ENCODE measurements at regions not wholly inside any gene's neighbourhood (a gene's known extent, or its start where the extent isn't known, plus 50 kb on each side); places are given as distances from the start of the nearest gene placed in this dataset.
A peak's percentile ranks its signal among the peaks of the same experiment; 100 is the strongest.

DNA sequence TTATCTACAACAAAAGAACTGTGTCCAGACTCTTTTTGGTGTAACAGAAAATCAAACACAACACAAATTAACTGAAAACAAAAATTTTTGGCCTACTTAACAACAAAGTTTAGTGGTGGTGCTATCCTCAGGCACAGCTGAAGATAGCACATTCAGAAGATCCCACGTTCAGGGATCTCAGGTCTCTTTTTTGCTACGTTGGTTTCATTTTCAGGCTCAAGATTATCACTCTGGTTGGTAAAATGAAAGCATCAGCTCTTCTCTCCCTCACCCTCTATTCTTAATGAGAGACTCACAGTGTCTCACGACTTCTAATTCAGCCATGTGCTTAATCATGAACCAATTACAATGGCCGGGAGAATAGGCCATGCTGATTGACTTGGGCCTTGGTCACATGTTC is 146.9 kb upstream of the PTPRG start:
- Histone ChIP-seq H3K27ac (no peak overlapping the region), H3K27me3 (no peaks in the 10 kb centered on the region), H3K36me3 (no peaks in the 10 kb centered on the region), H3K9me3 (no peaks in the 10 kb centered on the region), H3K4me1 (no peaks in the 10 kb centered on the region), H3K4me3 (no peak overlapping the region)
- no peak for ATAC-seq (ENCODE audit: low FRiP score in 2 of 2)
- DNase-seq = no peak
- 89% methylated on average over 4 of the region's 4 CpGs for WGBS, 2 donors
- TF ChIP-seq POLR2A (IDR thresholded peaks at IDR 0.05) = no peak
- no peak for TF ChIP-seq EP300 (IDR thresholded peaks at IDR 0.05)
- TF ChIP-seq POLR2AphosphoS5 (IDR thresholded peaks at IDR 0.05) = no peak
- TF ChIP-seq, protein P1, sequence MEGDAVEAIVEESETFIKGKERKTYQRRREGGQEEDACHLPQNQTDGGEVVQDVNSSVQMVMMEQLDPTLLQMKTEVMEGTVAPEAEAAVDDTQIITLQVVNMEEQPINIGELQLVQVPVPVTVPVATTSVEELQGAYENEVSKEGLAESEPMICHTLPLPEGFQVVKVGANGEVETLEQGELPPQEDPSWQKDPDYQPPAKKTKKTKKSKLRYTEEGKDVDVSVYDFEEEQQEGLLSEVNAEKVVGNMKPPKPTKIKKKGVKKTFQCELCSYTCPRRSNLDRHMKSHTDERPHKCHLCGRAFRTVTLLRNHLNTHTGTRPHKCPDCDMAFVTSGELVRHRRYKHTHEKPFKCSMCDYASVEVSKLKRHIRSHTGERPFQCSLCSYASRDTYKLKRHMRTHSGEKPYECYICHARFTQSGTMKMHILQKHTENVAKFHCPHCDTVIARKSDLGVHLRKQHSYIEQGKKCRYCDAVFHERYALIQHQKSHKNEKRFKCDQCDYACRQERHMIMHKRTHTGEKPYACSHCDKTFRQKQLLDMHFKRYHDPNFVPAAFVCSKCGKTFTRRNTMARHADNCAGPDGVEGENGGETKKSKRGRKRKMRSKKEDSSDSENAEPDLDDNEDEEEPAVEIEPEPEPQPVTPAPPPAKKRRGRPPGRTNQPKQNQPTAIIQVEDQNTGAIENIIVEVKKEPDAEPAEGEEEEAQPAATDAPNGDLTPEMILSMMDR (IDR thresholded peaks at IDR 0.05) = no peak

DNA sequence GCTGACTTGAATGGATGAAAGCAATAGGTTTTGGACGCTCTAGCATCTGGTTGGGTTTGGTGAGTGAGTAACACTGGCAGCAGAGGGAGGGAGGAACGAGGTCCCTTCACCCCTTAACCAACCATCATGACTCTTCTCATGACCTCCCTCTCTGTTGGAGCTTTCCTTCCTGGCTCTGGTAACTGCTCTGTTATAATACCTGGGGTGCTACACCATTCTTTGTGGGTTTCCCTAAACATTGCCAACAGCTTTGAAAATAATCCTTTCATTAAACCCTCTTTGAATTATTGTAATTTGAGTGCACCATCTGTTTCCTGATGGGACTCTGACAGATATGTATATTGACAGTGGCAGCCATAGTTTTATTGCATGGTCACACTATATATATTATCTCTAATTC is 146.2 kb upstream of the PTPRG start:
- WGBS, 2 donors = 52 to 82% methylated on average over 2 of the region's 2 CpGs
- Histone ChIP-seq H3K4me1 (no peaks in the 10 kb centered on the region), H3K27me3 (no peaks in the 10 kb centered on the region), H3K36me3 (no peaks in the 10 kb centered on the region), H3K9me3 (no peaks in the 10 kb centered on the region), H3K4me3 (no peak overlapping the region), H3K27ac (no peak overlapping the region)
- ATAC-seq (ENCODE audit: low FRiP score in 2 of 2) (no peak), DNase-seq (no peak)
- TF ChIP-seq POLR2AphosphoS5 (IDR thresholded peaks at IDR 0.05) (no peak), EP300 (IDR thresholded peaks at IDR 0.05) (no peak), POLR2A (IDR thresholded peaks at IDR 0.05) (no peak)
- TF ChIP-seq, protein P1 (IDR thresholded peaks at IDR 0.05) = no peak

DNA sequence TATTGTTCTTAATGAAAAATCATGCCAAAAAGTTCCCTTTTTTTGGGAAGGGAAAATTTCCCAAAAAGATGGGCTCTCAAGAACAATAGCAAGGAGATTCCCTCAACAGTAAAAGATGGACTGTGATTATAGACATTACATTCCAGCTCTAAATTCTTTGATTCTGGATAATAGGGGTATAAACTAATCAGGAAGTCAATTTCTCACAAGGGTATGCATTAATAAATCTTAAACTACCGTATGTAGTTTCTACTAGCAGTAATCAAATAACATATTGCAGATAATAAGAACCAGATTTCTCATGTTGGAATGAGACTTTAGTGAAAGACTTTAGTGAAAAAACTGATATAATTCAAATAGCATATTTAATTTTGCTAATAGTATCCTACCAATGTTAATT is 144.8 kb upstream of the PTPRG start:
- no peaks in the 10 kb centered on the region for H3K4me1 ChIP-seq
- H3K4me3 ChIP-seq = no peak overlapping the region
- 93 to 97% methylated on average over 1 of the region's 1 CpG for WGBS, 2 donors
- TF ChIP-seq, protein P1 (IDR thresholded peaks at IDR 0.05) = no peak
- TF ChIP-seq EP300 (IDR thresholded peaks at IDR 0.05) (no peak), POLR2AphosphoS5 (IDR thresholded peaks at IDR 0.05) (no peak), POLR2A (IDR thresholded peaks at IDR 0.05) (no peak)
- H3K27me3 ChIP-seq = no peaks in the 10 kb centered on the region
- no peak overlapping the region for H3K27ac ChIP-seq
- no peaks in the 10 kb centered on the region for H3K36me3 ChIP-seq
- no peaks in the 10 kb centered on the region for H3K9me3 ChIP-seq
- DNase-seq = no peak
- no peak for ATAC-seq (ENCODE audit: low FRiP score in 2 of 2)

DNA sequence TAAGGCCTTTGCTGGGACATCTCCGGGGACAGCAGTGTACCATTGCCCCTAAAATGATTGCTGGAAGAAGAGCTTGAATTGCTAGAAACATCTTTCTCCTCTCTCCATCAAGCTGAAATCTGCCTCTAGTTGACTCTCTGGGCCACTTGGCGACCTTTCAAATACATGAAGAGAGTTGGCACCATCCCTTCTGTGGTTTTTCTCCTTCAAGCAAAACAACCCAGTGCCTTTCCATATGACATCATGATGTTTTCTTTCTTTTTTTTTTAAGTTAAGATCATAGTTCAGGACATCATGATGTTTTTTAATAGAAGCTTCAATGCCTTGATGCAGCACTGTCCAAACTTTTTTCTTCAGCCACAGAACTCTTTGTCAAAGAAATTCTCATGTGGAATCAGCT is 144.0 kb upstream of the PTPRG start:
- TF ChIP-seq POLR2A (IDR thresholded peaks at IDR 0.05) = no peak
- TF ChIP-seq POLR2AphosphoS5 (IDR thresholded peaks at IDR 0.05) = no peak
- no peak for TF ChIP-seq EP300 (IDR thresholded peaks at IDR 0.05)
- TF ChIP-seq, protein P1 (IDR thresholded peaks at IDR 0.05) = no peak
- DNase-seq = no peak

DNA sequence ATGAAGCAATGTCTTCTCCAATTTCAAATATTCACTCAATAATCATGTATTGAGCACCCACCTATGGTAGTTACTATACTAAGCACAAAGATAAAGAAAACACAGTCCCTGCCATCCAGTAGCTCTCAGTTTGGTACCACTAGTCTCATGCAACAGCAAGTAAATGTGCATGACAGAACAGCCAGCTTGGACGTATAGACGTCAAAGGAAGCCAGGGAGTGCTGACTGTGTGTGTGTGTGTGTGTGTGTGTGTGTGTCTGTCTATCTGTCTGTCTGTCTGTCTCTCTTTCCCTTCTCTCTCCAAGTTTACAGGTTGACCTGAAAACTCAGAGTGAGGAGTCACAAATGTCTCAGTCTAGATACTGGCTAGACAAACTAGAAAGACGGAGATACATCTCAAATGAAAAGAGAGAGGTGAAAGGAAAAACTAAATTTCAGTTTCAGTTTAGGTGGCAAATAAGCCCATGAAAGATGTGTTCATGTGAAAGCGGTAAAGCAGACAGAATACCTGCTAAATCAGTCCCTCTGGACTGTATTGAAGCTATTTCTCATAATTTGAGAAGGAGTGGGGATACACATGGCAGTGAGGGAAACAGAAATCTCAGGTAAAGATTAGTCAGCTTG is 141.1 kb upstream of the PTPRG start:
- Histone ChIP-seq H3K36me3 (no peaks in the 10 kb centered on the region), H3K4me3 (no peak overlapping the region), H3K9me3 (no peaks in the 10 kb centered on the region), H3K4me1 (no peaks in the 10 kb centered on the region), H3K27ac (no peak overlapping the region), H3K27me3 (no peaks in the 10 kb centered on the region)
- TF ChIP-seq POLR2AphosphoS5 (IDR thresholded peaks at IDR 0.05) (no peak), POLR2A (IDR thresholded peaks at IDR 0.05) (no peak), EP300 (IDR thresholded peaks at IDR 0.05) (no peak)
- TF ChIP-seq, protein P1 (IDR thresholded peaks at IDR 0.05) = no peak
- 87 to 89% methylated on average over 4 of the region's 4 CpGs for WGBS, 2 donors
- ATAC-seq (ENCODE audit: low FRiP score in 2 of 2) = no peak
- no peak for DNase-seq

More for the DNA sequence above, 144.0 kb upstream of the PTPRG start:
- Histone ChIP-seq H3K4me1 (no peaks in the 10 kb centered on the region), H3K4me3 (no peak overlapping the region), H3K27me3 (no peaks in the 10 kb centered on the region), H3K36me3 (no peaks in the 10 kb centered on the region), H3K27ac (no peak overlapping the region), H3K9me3 (no peaks in the 10 kb centered on the region)
- 87 to 92% methylated on average over 2 of the region's 2 CpGs for WGBS, 2 donors
- peak in 1 of 2 donors; percentile 23 for ATAC-seq (ENCODE audit: low FRiP score in 2 of 2)

All from upper lobe of left lung (tissue), 6 donors.